HepG2 (cell line): ENCODE measurements at regions not wholly inside any gene's neighbourhood (a gene's known extent, or its start where the extent isn't known, plus 50 kb on each side); places are given as distances from the start of the nearest gene placed in this dataset.

ENCODE experiments used
- ATAC-seq: fragments of 200-7000 bp; cut with Tn5 transposase; 3 replicates; pipeline ENCODE4 v1.9.1; 2020; ENCODE audit warnings: mild to moderate bottlenecking, moderate library complexity
- BruUV-seq: library from RNA; stranded (reverse); fragments of 400-500 nt; replicated peaks from 2 replicates; lab custom pipeline; 2021; lab: Mats Ljungman, UMichigan
- CTCF ChIA-PET: fragments of 300-600 bp; formaldehyde crosslinking; extraction: SDS; loops from one replicate; lab custom pipeline; 2021; ENCODE audit warnings: low total read pairs, inconsistent platforms, low intra/inter-chr PET ratio; lab: Yijun Ruan, JAX
- POLR2A ChIA-PET: fragments of 350-600 bp; sonication (Branson Sonifier 250); formaldehyde crosslinking; loops from one replicate; lab custom pipeline; 2020; ENCODE audit warnings: antibody characterized with exemption, inconsistent platforms; lab: Yijun Ruan, JAX
- DNase-seq: peaks from one replicate; pipeline ENCODE4 v3.0.0-alpha.2; 2015; ENCODE audit warnings: low spot score
- FAIRE-seq: peaks from 3 replicates; lab custom pipeline; 2011; peaks lifted over from hg19 to GRCh38; lab: Jason Lieb, UNC
- H2AFZ ChIP-seq: one replicate; pipeline ENCODE4 v1.6.1; 2011; ENCODE audit warnings: low read length, inconsistent platforms
- H3K27ac ChIP-seq: fragments of 300-600 bp; 3 replicates; pipeline ENCODE4 v1.8.0; 2011; ENCODE audit warnings: mixed run types, mild to moderate bottlenecking, mixed read lengths, low read length, inconsistent platforms; ENCODE audit not compliant: insufficient read depth; ENCODE audit errors: extremely low read length
- H3K27me3 ChIP-seq, 2 experiments: fragments of 200-600 bp in 1 of 2; 2 replicates in 1 of 2; 3 replicates in 1 of 2; pipeline versions ENCODE4 v1.6.0 to v1.8.0; 2011; ENCODE audit warnings: low read length in 2 of 2, mild to moderate bottlenecking in 2 of 2, moderate library complexity in 2 of 2, inconsistent platforms in 1 of 2; ENCODE audit not compliant: insufficient read depth in 2 of 2, control insufficient read depth in 1 of 2
- H3K36me3 ChIP-seq, 2 experiments: fragments of 200-600 bp in 1 of 2; replicated peaks in 1 of 2; 2 replicates in 1 of 2; 3 replicates in 1 of 2; pipeline versions ENCODE4 v1.5.1 to v1.8.0; 2011; ENCODE audit warnings: low read length in 2 of 2, inconsistent platforms in 1 of 2; ENCODE audit not compliant: insufficient read depth in 2 of 2, control insufficient read depth in 1 of 2
- H3K4me1 ChIP-seq: 2 replicates; pipeline ENCODE4 v1.5.1; 2012; ENCODE audit warnings: low read length, inconsistent platforms; ENCODE audit not compliant: insufficient read depth
- H3K4me2 ChIP-seq: 2 replicates; pipeline ENCODE4 v1.6.0; 2011; ENCODE audit warnings: low read depth, low read length, inconsistent platforms
- H3K4me3 ChIP-seq, 3 experiments: fragments of 200-600 bp in 1 of 3; sonication (generic), shearing (Covaris generic) in 1 of 3; replicated peaks in 1 of 3; 2 replicates each; pipeline ENCODE4 v1.5.1; 2011 to 2016; ENCODE audit warnings: low read length in 3 of 3, inconsistent platforms in 2 of 3, low read depth in 2 of 3, mild to moderate bottlenecking in 2 of 3, control low read depth in 1 of 3, mixed read lengths in 1 of 3; ENCODE audit not compliant: insufficient read depth in 1 of 3
- H3K79me2 ChIP-seq: one replicate; pipeline ENCODE4 v1.6.1; 2011; ENCODE audit warnings: low read length, inconsistent platforms; ENCODE audit not compliant: insufficient read depth
- H3K9ac ChIP-seq: 2 replicates; pipeline ENCODE4 v1.6.0; 2011; ENCODE audit warnings: mild to moderate bottlenecking, low read depth, low read length, inconsistent platforms; ENCODE audit not compliant: insufficient read depth
- H3K9me3 ChIP-seq: 2 replicates; pipeline ENCODE4 v1.5.1; 2012; ENCODE audit warnings: mild to moderate bottlenecking, low read length
- H4K20me1 ChIP-seq: 2 replicates; pipeline ENCODE4 v1.6.0; 2011; ENCODE audit warnings: inconsistent platforms, mild to moderate bottlenecking, low read length, moderate library complexity; ENCODE audit not compliant: insufficient read depth
- ARHGAP35 ChIP-seq: sonication (generic); formaldehyde crosslinking; IDR thresholded peaks from 2 replicates; pipeline ENCODE4 v1.9.0; 2022; ENCODE audit warnings: mild to moderate bottlenecking, inconsistent platforms, moderate library complexity, missing genetic modification reagents, borderline replicate concordance
- CEBPG ChIP-seq: IDR thresholded peaks from 2 replicates; pipeline ENCODE4 v1.6.1; 2016
- CREM ChIP-seq, 2 experiments: sonication (generic) in 1 of 2; formaldehyde crosslinking in 1 of 2; IDR thresholded peaks; 2 replicates each; pipeline versions ENCODE4 v1.4.0 to v1.6.1; 2016 to 2020; ENCODE audit warnings: antibody characterized with exemption in 1 of 2, mild to moderate bottlenecking in 1 of 2, missing genetic modification reagents in 1 of 2
- EP300 ChIP-seq, 3 experiments: sonication (generic) in 1 of 3; formaldehyde crosslinking in 1 of 3; IDR thresholded peaks; 2 replicates each; pipeline versions ENCODE4 v1.5.1 to v1.6.1; 2011 to 2020; ENCODE audit warnings: low read depth in 2 of 3, low read length in 2 of 3, borderline replicate concordance in 1 of 3, improper control_type of control experiment in 1 of 3, mild to moderate bottlenecking in 1 of 3, missing genetic modification reagents in 1 of 3, moderate library complexity in 1 of 3
- GFI1 ChIP-seq: sonication (generic); formaldehyde crosslinking; IDR thresholded peaks from 2 replicates; pipeline ENCODE4 v1.5.0; 2020; ENCODE audit warnings: missing genetic modification reagents, mild to moderate bottlenecking, borderline replicate concordance
- HNF4A ChIP-seq: sonication (generic); formaldehyde crosslinking; IDR thresholded peaks from 2 replicates; pipeline ENCODE4 v1.4.0; 2020; ENCODE audit warnings: missing genetic modification reagents
- ISL2 ChIP-seq: sonication (generic); formaldehyde crosslinking; IDR thresholded peaks from 2 replicates; pipeline ENCODE4 v1.5.0; 2020; ENCODE audit warnings: missing genetic modification reagents
- NFIC ChIP-seq: IDR thresholded peaks from 2 replicates; pipeline ENCODE4 v1.6.1; 2012; ENCODE audit warnings: mild to moderate bottlenecking, low read length, inconsistent platforms
- NR3C1 ChIP-seq: sonication (generic); formaldehyde crosslinking; IDR thresholded peaks from 2 replicates; pipeline ENCODE4 v1.4.0; 2020; ENCODE audit warnings: missing genetic modification reagents
- ZFP37 ChIP-seq: sonication (generic); formaldehyde crosslinking; IDR thresholded peaks from 2 replicates; pipeline ENCODE4 v1.4.0; 2020; ENCODE audit warnings: missing genetic modification reagents, borderline replicate concordance
- ZNF562 ChIP-seq: sonication (generic); formaldehyde crosslinking; IDR thresholded peaks from 2 replicates; pipeline ENCODE4 v1.8.0; 2022; ENCODE audit warnings: missing genetic modification reagents, borderline replicate concordance
- WGBS: methylation state at CpG from one replicate; pipeline ENCODE4 v1.1.6; 2017; ENCODE audit warnings: low lambda C conversion rate; 5-methylcytosine and 5-hydroxymethylcytosine counted together
- in situ Hi-C: cut with HindIII; loops from 2 replicates; pipeline ENCODE4 v1.10.0; 2017; ENCODE audit warnings: low pct_unique_long_range_greater_than_20kb; ENCODE audit not compliant: extremely low pct_ligation_motif_present
- intact Hi-C: fragments of 100-400 bp; cut with micrococcal nuclease; formaldehyde crosslinking; loops from one replicate; pipeline ENCODE4 v1.10.0; 2022; ENCODE audit not compliant: unreplicated experiment
- TF ChIP-seq, protein P1 (sequence below): sonication (generic); formaldehyde crosslinking; IDR thresholded peaks from 2 replicates; pipeline ENCODE4 v1.5.1; 2020; ENCODE audit warnings: mild to moderate bottlenecking, missing genetic modification reagents, borderline replicate concordance
- TF ChIP-seq, protein P2 (sequence below), 2 experiments: fragments of 450-650 bp in 1 of 2; sonication (generic) in 1 of 2; formaldehyde crosslinking; IDR thresholded peaks; 2 replicates each; pipeline versions ENCODE4 v1.5.0 to v1.8.0; 2020 to 2022; ENCODE audit warnings: mild to moderate bottlenecking in 1 of 2, missing genetic modification reagents in 1 of 2
- TF ChIP-seq, protein P3 (sequence below): sonication (generic); formaldehyde crosslinking; IDR thresholded peaks from 2 replicates; pipeline ENCODE4 v1.5.1; 2020; ENCODE audit warnings: mild to moderate bottlenecking, missing genetic modification reagents, moderate library complexity
- TF ChIP-seq, protein P4 (sequence below): sonication (generic); formaldehyde crosslinking; IDR thresholded peaks from 2 replicates; pipeline ENCODE4 v1.4.0; 2020; ENCODE audit warnings: missing genetic modification reagents

DNA sequence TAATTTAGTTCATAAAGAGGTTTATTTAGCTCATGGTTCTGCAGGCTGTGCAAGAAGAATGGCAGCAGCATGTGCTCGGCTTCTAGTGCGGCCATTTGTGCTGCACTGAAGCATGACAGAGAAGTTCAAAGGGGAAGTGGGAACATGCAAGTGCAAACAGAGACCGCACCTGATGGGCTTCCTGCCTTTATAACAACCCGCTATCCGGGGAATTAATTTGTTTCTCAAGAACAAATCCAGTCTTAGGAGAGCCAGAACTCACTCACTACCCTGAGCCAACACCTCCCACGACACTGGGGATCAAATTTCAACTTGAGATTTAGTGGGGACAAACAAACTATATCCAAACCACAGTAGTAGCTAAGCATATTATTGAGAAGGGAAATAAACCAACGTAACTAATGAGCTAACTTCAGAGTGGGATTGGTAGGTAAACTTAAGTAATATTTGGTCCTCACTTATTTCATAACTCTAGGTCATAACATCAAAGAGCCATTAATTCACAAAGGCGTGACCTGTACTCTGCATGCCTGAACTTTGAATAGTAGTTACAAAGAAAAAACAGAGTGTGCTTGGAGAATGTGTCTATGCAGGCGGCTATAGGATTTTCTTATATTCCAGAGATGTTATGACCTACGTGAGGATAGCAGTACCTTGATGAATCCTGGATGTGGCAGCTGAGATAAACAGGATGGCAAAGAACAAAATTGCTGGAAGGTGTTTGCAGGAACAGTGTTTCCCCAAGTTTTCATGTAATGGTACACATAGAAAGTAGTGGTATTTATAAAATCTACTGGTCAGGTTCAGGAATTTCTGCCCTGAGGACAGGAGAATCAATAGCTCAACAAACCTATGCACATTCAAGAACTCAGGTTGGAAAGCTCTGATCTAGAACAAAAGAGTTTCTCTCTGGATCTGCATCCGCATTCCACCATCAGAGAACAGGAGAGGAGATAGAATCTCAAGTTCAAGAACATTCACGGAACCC is 845.9 kb upstream of the ID2 start:
- Histone ChIP-seq H2AFZ (no peak overlapping the region), H3K4me2 (peak overlapping the region; percentile 46), H3K79me2 (no peaks in the 10 kb centered on the region), H3K27ac (peak overlapping the region; percentile 22), H3K36me3 (no peaks in the 10 kb centered on the region), H3K4me1 (peaks cover 24% of the 10 kb centered on the region), H3K4me3 (no peak overlapping the region; a peak in 1 of 6 replicates), H4K20me1 (no peaks in the 10 kb centered on the region), H3K9ac (no peak overlapping the region; the same call in 1 of the 2 replicates), H3K27me3 (no peaks in the 10 kb centered on the region), H3K9me3 (no peaks in the 10 kb centered on the region)
- BruUV-seq: no TSS peak
- ATAC-seq: peak; percentile 84
- ChIA-PET POLR2A (no interaction called here), CTCF (no interaction called here)
- intact Hi-C loops (no loop called here), in situ Hi-C loops (no loop called here)
- WGBS: 16% methylated on average over 12 of the region's 12 CpGs
- peak; percentile 65 for DNase-seq
- no peak for FAIRE-seq
- TF ChIP-seq ZFP37 (CRISPR knock-in tag) (no peak), ZNF562 (no peak), ARHGAP35 (CRISPR knock-in tag) (no peak), NFIC (no peak), HNF4A (peak; percentile 64; the same call in 1 of the 2 replicates), ISL2 (peak; percentile 74), GFI1 (CRISPR knock-in tag) (peak; percentile 25; the same call in 1 of the 2 replicates), NR3C1 (no peak), EP300 (IDR thresholded peaks at IDR 0.05; ENCODE audit: low read depth in 2 of 2, low read length in 2 of 2) (peak in 1 of 2 experiments; percentile 56; a peak in 1 of 4 replicates), EP300 (CRISPR knock-in tag; IDR thresholded peaks at IDR 0.05; ENCODE audit: borderline replicate concordance) (no peak), CREM (IDR thresholded peaks at IDR 0.05) (peak; percentile 27; the same call in 1 of the 2 replicates), CREM (CRISPR knock-in tag; IDR thresholded peaks at IDR 0.05) (no peak), CEBPG (CRISPR knock-in tag) (peak; percentile 42)
- TF ChIP-seq, protein P1, sequence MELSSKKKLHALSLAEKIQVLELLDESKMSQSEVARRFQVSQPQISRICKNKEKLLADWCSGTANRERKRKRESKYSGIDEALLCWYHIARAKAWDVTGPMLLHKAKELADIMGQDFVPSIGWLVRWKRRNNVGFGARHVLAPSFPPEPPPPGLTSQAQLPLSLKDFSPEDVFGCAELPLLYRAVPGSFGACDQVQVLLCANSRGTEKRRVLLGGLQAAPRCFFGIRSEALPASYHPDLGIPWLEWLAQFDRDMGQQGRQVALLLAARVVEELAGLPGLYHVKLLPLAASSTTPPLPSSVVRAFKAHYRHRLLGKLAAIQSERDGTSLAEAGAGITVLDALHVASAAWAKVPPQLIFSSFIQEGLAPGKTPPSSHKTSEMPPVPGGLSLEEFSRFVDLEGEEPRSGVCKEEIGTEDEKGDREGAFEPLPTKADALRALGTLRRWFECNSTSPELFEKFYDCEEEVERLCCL (CRISPR knock-in tag): no peak
- TF ChIP-seq, protein P2, sequence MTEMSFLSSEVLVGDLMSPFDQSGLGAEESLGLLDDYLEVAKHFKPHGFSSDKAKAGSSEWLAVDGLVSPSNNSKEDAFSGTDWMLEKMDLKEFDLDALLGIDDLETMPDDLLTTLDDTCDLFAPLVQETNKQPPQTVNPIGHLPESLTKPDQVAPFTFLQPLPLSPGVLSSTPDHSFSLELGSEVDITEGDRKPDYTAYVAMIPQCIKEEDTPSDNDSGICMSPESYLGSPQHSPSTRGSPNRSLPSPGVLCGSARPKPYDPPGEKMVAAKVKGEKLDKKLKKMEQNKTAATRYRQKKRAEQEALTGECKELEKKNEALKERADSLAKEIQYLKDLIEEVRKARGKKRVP (CRISPR knock-in tag; IDR thresholded peaks at IDR 0.05): peak in 1 of 2 experiments; percentile 55; a peak in 2 of 4 replicates
- TF ChIP-seq, protein P3, sequence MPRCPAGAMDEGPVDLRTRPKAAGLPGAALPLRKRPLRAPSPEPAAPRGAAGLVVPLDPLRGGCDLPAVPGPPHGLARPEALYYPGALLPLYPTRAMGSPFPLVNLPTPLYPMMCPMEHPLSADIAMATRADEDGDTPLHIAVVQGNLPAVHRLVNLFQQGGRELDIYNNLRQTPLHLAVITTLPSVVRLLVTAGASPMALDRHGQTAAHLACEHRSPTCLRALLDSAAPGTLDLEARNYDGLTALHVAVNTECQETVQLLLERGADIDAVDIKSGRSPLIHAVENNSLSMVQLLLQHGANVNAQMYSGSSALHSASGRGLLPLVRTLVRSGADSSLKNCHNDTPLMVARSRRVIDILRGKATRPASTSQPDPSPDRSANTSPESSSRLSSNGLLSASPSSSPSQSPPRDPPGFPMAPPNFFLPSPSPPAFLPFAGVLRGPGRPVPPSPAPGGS: no peak
- TF ChIP-seq, protein P4, sequence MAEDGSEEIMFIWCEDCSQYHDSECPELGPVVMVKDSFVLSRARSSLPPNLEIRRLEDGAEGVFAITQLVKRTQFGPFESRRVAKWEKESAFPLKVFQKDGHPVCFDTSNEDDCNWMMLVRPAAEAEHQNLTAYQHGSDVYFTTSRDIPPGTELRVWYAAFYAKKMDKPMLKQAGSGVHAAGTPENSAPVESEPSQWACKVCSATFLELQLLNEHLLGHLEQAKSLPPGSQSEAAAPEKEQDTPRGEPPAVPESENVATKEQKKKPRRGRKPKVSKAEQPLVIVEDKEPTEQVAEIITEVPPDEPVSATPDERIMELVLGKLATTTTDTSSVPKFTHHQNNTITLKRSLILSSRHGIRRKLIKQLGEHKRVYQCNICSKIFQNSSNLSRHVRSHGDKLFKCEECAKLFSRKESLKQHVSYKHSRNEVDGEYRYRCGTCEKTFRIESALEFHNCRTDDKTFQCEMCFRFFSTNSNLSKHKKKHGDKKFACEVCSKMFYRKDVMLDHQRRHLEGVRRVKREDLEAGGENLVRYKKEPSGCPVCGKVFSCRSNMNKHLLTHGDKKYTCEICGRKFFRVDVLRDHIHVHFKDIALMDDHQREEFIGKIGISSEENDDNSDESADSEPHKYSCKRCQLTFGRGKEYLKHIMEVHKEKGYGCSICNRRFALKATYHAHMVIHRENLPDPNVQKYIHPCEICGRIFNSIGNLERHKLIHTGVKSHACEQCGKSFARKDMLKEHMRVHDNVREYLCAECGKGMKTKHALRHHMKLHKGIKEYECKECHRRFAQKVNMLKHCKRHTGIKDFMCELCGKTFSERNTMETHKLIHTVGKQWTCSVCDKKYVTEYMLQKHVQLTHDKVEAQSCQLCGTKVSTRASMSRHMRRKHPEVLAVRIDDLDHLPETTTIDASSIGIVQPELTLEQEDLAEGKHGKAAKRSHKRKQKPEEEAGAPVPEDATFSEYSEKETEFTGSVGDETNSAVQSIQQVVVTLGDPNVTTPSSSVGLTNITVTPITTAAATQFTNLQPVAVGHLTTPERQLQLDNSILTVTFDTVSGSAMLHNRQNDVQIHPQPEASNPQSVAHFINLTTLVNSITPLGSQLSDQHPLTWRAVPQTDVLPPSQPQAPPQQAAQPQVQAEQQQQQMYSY (CRISPR knock-in tag): no peak
